Heart left ventricle (tissue), 13 donors: ENCODE measurements at regions not wholly inside any gene's neighbourhood (a gene's known extent, or its start where the extent isn't known, plus 50 kb on each side); places are given as distances from the start of the nearest gene placed in this dataset.

Experiments used
- POLR2A ChIP-seq, 2 donors: fragments of 450-650 bp; IDR thresholded peaks; one replicate each; pipeline ENCODE4 v1.6.1; 2017; ENCODE audit warnings: antibody characterized with exemption in 2 of 2, mild to moderate bottlenecking in 2 of 2, moderate library complexity in 2 of 2
- TF ChIP-seq, protein P1 (sequence below), 12 donors: fragments of 200-600 bp; sonication (generic) in 4 of 12; IDR thresholded peaks; one replicate each; pipeline versions ENCODE4 v1.5.0 to v1.8.0; 2018 to 2022; ENCODE audit warnings: antibody characterized with exemption in 12 of 12, mild to moderate bottlenecking in 5 of 12
- donor health status: ischemic (EF 13 %, LVEDD 7.1; RV severe dilation, severe dysfunction).
- donor health status: DM: no; HTN: yes; CAD: no.
- donor health status: DM: no; HTN: no; CAD: no.
- donor health status: ischemic (EF 25% LVEDD 6.9; RV normal size, moderate dysfunction).
- donor health status: ischemic (EF 25% LVEDD 5.7; RV mildly dilated, moderate dysfunction).
- donor health status: ischemic (EF 35%, LVEDD 5.7; RV mildly dilated, moderate dysfunction).
- donor health status: nonischemic (EF 11% LVEDD 7.7; RV severe dilation, severe dysfunction).
- donor health status: DM: yes; HTN: yes; CAD: no.
- donor health status: PGD.
- donor health status: ischemic (EF 29% LVEDD 5.4; RV normal size, mild dysfunction).
- donor health status: nonischemic (EF 23%, LVEDD 6.1; RV moderate dilation, normal function).

DNA sequence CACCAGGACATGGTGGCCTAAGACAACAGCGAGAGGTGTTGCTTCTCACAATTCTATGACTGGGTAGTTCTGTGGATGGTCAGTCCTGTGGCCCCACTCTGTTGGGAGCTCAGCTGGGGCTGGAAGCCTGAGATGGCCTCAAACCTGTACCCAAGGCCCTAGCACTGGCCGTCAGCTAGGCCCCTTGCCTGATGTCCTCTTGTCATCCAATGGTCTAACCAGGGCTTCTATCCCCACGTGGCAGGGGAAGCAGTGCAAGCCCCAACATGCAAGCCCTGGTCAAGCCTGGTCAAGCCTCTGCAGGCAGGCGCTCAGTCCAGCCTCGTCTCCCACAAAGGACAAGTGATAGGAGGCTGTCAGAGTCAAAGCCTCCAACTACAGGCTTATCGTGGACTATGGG, 196.5 kb upstream of the CST7 start:
- TF ChIP-seq, protein P1, sequence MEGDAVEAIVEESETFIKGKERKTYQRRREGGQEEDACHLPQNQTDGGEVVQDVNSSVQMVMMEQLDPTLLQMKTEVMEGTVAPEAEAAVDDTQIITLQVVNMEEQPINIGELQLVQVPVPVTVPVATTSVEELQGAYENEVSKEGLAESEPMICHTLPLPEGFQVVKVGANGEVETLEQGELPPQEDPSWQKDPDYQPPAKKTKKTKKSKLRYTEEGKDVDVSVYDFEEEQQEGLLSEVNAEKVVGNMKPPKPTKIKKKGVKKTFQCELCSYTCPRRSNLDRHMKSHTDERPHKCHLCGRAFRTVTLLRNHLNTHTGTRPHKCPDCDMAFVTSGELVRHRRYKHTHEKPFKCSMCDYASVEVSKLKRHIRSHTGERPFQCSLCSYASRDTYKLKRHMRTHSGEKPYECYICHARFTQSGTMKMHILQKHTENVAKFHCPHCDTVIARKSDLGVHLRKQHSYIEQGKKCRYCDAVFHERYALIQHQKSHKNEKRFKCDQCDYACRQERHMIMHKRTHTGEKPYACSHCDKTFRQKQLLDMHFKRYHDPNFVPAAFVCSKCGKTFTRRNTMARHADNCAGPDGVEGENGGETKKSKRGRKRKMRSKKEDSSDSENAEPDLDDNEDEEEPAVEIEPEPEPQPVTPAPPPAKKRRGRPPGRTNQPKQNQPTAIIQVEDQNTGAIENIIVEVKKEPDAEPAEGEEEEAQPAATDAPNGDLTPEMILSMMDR (IDR thresholded peaks at IDR 0.05), result no peak
- TF ChIP-seq POLR2A (IDR thresholded peaks at IDR 0.05), result no peak
